ENCODE measurements at regions not wholly inside any gene's neighbourhood (a gene's known extent, or its start where the extent isn't known, plus 50 kb on each side); places are given as distances from the start of the nearest gene placed in this dataset.

- H3K79me2 ChIP-seq (ENCODE audit: control insufficient read depth, insufficient read depth, low read length) = no peaks in the 10 kb centered on the region
- H3K9me3 ChIP-seq (ENCODE audit: control insufficient read depth, insufficient read depth, low read depth, low read length) = no peaks in the 10 kb centered on the region
- no peak for TF ChIP-seq EZH2 (IDR thresholded peaks at IDR 0.05; ENCODE audit: low read length, missing control alignments)
- no peak for TF ChIP-seq CTCF (conservative IDR thresholded peaks at IDR 0.05 in 1 of 2, IDR thresholded peaks at IDR 0.05 in 1 of 2; ENCODE audit: low read depth in 1 of 2, low read length in 2 of 2)
- no peaks in the 10 kb centered on the region for H3K27me3 ChIP-seq (ENCODE audit: control insufficient read depth, insufficient read depth, low read length)
- no peaks in the 10 kb centered on the region for H4K20me1 ChIP-seq (ENCODE audit: control insufficient read depth, extremely low read depth, insufficient read depth, low read length)
- no peak overlapping the region for H3K4me3 ChIP-seq (replicated peaks in 1 of 4; ENCODE audit: control extremely low read depth in 1 of 4, insufficient read depth in 1 of 4, low read depth in 3 of 4, low read length in 4 of 4)
- H3K36me3 ChIP-seq (ENCODE audit: control insufficient read depth, insufficient read depth, low read length) = no peaks in the 10 kb centered on the region
- H2AFZ ChIP-seq (ENCODE audit: low read length) = no peak overlapping the region
- H3K27ac ChIP-seq (ENCODE audit: insufficient read depth, low read length) = peak overlapping the region; percentile 73
- no peak for DNase-seq (ENCODE audit: low read depth in 2 of 2)
- no peak overlapping the region for H3K9ac ChIP-seq (ENCODE audit: insufficient read depth, low read length)
- H3K4me1 ChIP-seq (ENCODE audit: control insufficient read depth, extremely low read depth, insufficient read depth, low read length) = peaks cover 24% of the 10 kb centered on the region
- H3K4me2 ChIP-seq (ENCODE audit: extremely low read depth, insufficient read depth, low read length) = no peak overlapping the region
These were observed 105.3 kb upstream of the SLC45A1 start for GRCh38 chr1:8212580-8213031.

- H3K4me3 ChIP-seq (replicated peaks in 1 of 4; ENCODE audit: control extremely low read depth in 1 of 4, insufficient read depth in 1 of 4, low read depth in 3 of 4, low read length in 4 of 4) = no peak overlapping the region
These were observed 105.9 kb upstream of the SLC45A1 start for GRCh38 chr1:8211883-8212579.

GRCh38 chr1:8211251-8211882, 106.5 kb upstream of the SLC45A1 start:
- H3K9me3 ChIP-seq (ENCODE audit: control insufficient read depth, insufficient read depth, low read depth, low read length) = no peaks in the 10 kb centered on the region
- no peaks in the 10 kb centered on the region for H4K20me1 ChIP-seq (ENCODE audit: control insufficient read depth, extremely low read depth, insufficient read depth, low read length)
- H3K4me2 ChIP-seq (ENCODE audit: extremely low read depth, insufficient read depth, low read length) = no peak overlapping the region
- H3K36me3 ChIP-seq (ENCODE audit: control insufficient read depth, insufficient read depth, low read length) = no peaks in the 10 kb centered on the region
- H3K4me3 ChIP-seq (replicated peaks in 1 of 4; ENCODE audit: control extremely low read depth in 1 of 4, insufficient read depth in 1 of 4, low read depth in 3 of 4, low read length in 4 of 4) = no peak overlapping the region
- H2AFZ ChIP-seq (ENCODE audit: low read length) = no peak overlapping the region
- no peak overlapping the region for H3K9ac ChIP-seq (ENCODE audit: insufficient read depth, low read length)
- no peaks in the 10 kb centered on the region for H3K79me2 ChIP-seq (ENCODE audit: control insufficient read depth, insufficient read depth, low read length)
- no peaks in the 10 kb centered on the region for H3K27me3 ChIP-seq (ENCODE audit: control insufficient read depth, insufficient read depth, low read length)
- H3K4me1 ChIP-seq (ENCODE audit: control insufficient read depth, extremely low read depth, insufficient read depth, low read length) = peaks cover 17% of the 10 kb centered on the region
- DNase-seq (ENCODE audit: low read depth in 2 of 2) = no peak
- peak overlapping the region; percentile 73 for H3K27ac ChIP-seq (ENCODE audit: insufficient read depth, low read length)
- TF ChIP-seq EZH2 (IDR thresholded peaks at IDR 0.05; ENCODE audit: low read length, missing control alignments) (no peak), CTCF (conservative IDR thresholded peaks at IDR 0.05 in 1 of 2, IDR thresholded peaks at IDR 0.05 in 1 of 2; ENCODE audit: low read depth in 1 of 2, low read length in 2 of 2) (no peak)

More at GRCh38 chr1:8211883-8212579, 105.9 kb upstream of the SLC45A1 start:
- Histone ChIP-seq H3K9ac (ENCODE audit: insufficient read depth, low read length) (no peak overlapping the region), H3K27ac (ENCODE audit: insufficient read depth, low read length) (peak overlapping the region; percentile 73), H3K79me2 (ENCODE audit: control insufficient read depth, insufficient read depth, low read length) (no peaks in the 10 kb centered on the region), H3K4me1 (ENCODE audit: control insufficient read depth, extremely low read depth, insufficient read depth, low read length) (peaks cover 24% of the 10 kb centered on the region), H3K4me2 (ENCODE audit: extremely low read depth, insufficient read depth, low read length) (peak overlapping the region; percentile 58), H4K20me1 (ENCODE audit: control insufficient read depth, extremely low read depth, insufficient read depth, low read length) (no peaks in the 10 kb centered on the region), H3K9me3 (ENCODE audit: control insufficient read depth, insufficient read depth, low read depth, low read length) (no peaks in the 10 kb centered on the region), H3K27me3 (ENCODE audit: control insufficient read depth, insufficient read depth, low read length) (no peaks in the 10 kb centered on the region), H3K36me3 (ENCODE audit: control insufficient read depth, insufficient read depth, low read length) (no peaks in the 10 kb centered on the region), H2AFZ (ENCODE audit: low read length) (no peak overlapping the region)
- DNase-seq (ENCODE audit: low read depth in 2 of 2) = peak; percentile 98 to 100
- TF ChIP-seq EZH2 (IDR thresholded peaks at IDR 0.05; ENCODE audit: low read length, missing control alignments) = no peak
